ENCODE measurements at regions not wholly inside any gene's neighbourhood (a gene's known extent, or its start where the extent isn't known, plus 50 kb on each side); places are given as distances from the start of the nearest gene placed in this dataset.

GRCh38 chr1:166258017-166258416 is 91.2 kb upstream of the FAM78B start:
- ATAC-seq = no peak
- POLR2A ChIA-PET = no interaction called here
- intact Hi-C loops (cut with micrococcal nuclease) = no loop called here
- DNase-seq = no peak
- no peaks in the 10 kb centered on the region for H3K36me3 Mint-ChIP-seq (ENCODE audit: low read depth)
- H3K4me1 Mint-ChIP-seq (ENCODE audit: low read depth) = no peaks in the 10 kb centered on the region
- H3K9me3 Mint-ChIP-seq = peaks cover 9% of the 10 kb centered on the region
- H3K4me3 Mint-ChIP-seq = no peak overlapping the region
- CTCF ChIA-PET = no interaction called here
- TF ChIP-seq CTCF (IDR thresholded peaks at IDR 0.05) = no peak
- no peak overlapping the region for H3K27ac Mint-ChIP-seq
- H3K27me3 Mint-ChIP-seq = no peaks in the 10 kb centered on the region

GRCh38 chr1:166261511-166261910 is 94.7 kb upstream of the FAM78B start:
- Mint-ChIP-seq H3K27me3 (peaks cover 4% of the 10 kb centered on the region), H3K9me3 (no peaks in the 10 kb centered on the region), H3K4me3 (no peak overlapping the region), H3K27ac (no peak overlapping the region), H3K36me3 (ENCODE audit: low read depth) (no peaks in the 10 kb centered on the region), H3K4me1 (ENCODE audit: low read depth) (no peaks in the 10 kb centered on the region)
- ChIA-PET POLR2A (interaction anchor here (0.7 kb wide), 1 partner anchor 261 kb away, joined by 3 read pairs; no protein-coding TSS in a partner anchor), CTCF (no interaction called here)
- DNase-seq (no peak), ATAC-seq (no peak)
- intact Hi-C loops (cut with micrococcal nuclease) = no loop called here
- no peak for TF ChIP-seq CTCF (IDR thresholded peaks at IDR 0.05)

GRCh38 chr1:166270476-166271150 is 103.8 kb upstream of the FAM78B start:
- DNase-seq (no peak), ATAC-seq (no peak)
- Mint-ChIP-seq H3K9me3 (peaks cover 6% of the 10 kb centered on the region), H3K27ac (no peak overlapping the region), H3K27me3 (peaks cover 2% of the 10 kb centered on the region), H3K4me1 (ENCODE audit: low read depth) (no peaks in the 10 kb centered on the region), H3K36me3 (ENCODE audit: low read depth) (no peaks in the 10 kb centered on the region), H3K4me3 (no peak overlapping the region)
- ChIA-PET CTCF (no interaction called here), POLR2A (no interaction called here)
- intact Hi-C loops (cut with micrococcal nuclease) = no loop called here
- no peak for TF ChIP-seq CTCF (IDR thresholded peaks at IDR 0.05)

GRCh38 chr1:166271151-166271538 is 104.3 kb upstream of the FAM78B start:
- H3K4me1 Mint-ChIP-seq (ENCODE audit: low read depth) = no peaks in the 10 kb centered on the region
- DNase-seq = no peak
- intact Hi-C loops (cut with micrococcal nuclease) = no loop called here
- CTCF ChIA-PET = no interaction called here
- no peak overlapping the region for H3K4me3 Mint-ChIP-seq
- peaks cover 2% of the 10 kb centered on the region for H3K27me3 Mint-ChIP-seq
- ATAC-seq = no peak
- POLR2A ChIA-PET = no interaction called here
- H3K36me3 Mint-ChIP-seq (ENCODE audit: low read depth) = no peaks in the 10 kb centered on the region
- H3K27ac Mint-ChIP-seq = no peak overlapping the region
- H3K9me3 Mint-ChIP-seq = peaks cover 7% of the 10 kb centered on the region
- TF ChIP-seq CTCF (IDR thresholded peaks at IDR 0.05) = no peak

- ATAC-seq (no peak), DNase-seq (no peak)
- ChIA-PET CTCF (no interaction called here), POLR2A (no interaction called here)
- Mint-ChIP-seq H3K9me3 (peaks cover 14% of the 10 kb centered on the region), H3K4me3 (no peak overlapping the region), H3K27ac (no peak overlapping the region), H3K4me1 (ENCODE audit: low read depth) (no peaks in the 10 kb centered on the region), H3K36me3 (ENCODE audit: low read depth) (no peaks in the 10 kb centered on the region), H3K27me3 (no peaks in the 10 kb centered on the region)
- intact Hi-C loops (cut with micrococcal nuclease) = no loop called here
- TF ChIP-seq CTCF (IDR thresholded peaks at IDR 0.05) = no peak
These were observed 105.4 kb upstream of the FAM78B start for GRCh38 chr1:166272155-166272554.
